ENCODE measurements at regions not wholly inside any gene's neighbourhood (a gene's known extent, or its start where the extent isn't known, plus 50 kb on each side); places are given as distances from the start of the nearest gene placed in this dataset.
"Not testable (repeated sequence)": the region's sequence is repeated elsewhere in the genome, so short reads cannot be mapped to it uniquely, and the experiment has no call there.

DNA sequence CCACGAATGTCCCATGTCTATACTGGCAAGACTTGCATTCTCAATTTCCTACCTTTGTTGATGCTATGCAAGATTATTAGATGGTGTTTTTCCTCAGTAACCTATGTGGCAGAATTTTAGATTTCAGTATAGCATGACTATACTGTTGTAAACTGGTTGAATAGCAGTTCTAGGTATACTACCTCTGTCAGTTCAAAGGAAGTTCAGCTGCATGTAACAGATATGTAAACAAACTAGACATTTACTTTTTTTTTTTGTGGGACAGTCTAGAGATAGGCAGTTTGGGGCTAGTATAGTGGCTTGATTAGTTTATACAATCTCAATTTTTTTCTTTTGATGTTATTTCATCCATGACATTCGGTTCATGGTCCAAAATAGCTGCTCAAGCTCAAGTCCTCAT lies 97.6 kb upstream of the GRIN3A start:
- no peak overlapping the region for H3K27ac ChIP-seq
- TF ChIP-seq, protein P1, sequence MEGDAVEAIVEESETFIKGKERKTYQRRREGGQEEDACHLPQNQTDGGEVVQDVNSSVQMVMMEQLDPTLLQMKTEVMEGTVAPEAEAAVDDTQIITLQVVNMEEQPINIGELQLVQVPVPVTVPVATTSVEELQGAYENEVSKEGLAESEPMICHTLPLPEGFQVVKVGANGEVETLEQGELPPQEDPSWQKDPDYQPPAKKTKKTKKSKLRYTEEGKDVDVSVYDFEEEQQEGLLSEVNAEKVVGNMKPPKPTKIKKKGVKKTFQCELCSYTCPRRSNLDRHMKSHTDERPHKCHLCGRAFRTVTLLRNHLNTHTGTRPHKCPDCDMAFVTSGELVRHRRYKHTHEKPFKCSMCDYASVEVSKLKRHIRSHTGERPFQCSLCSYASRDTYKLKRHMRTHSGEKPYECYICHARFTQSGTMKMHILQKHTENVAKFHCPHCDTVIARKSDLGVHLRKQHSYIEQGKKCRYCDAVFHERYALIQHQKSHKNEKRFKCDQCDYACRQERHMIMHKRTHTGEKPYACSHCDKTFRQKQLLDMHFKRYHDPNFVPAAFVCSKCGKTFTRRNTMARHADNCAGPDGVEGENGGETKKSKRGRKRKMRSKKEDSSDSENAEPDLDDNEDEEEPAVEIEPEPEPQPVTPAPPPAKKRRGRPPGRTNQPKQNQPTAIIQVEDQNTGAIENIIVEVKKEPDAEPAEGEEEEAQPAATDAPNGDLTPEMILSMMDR (IDR thresholded peaks at IDR 0.05), result no peak
- ATAC-seq (no peak), DNase-seq (no peak)
- intact Hi-C loops (cut with DNase I), result no loop called here
- no peaks in the 10 kb centered on the region for H3K27me3 ChIP-seq
- no peaks in the 10 kb centered on the region for H3K9me3 ChIP-seq
- H3K36me3 ChIP-seq, result no peaks in the 10 kb centered on the region
- no peaks in the 10 kb centered on the region for H3K4me1 ChIP-seq
- H3K4me3 ChIP-seq, result no peak overlapping the region

DNA sequence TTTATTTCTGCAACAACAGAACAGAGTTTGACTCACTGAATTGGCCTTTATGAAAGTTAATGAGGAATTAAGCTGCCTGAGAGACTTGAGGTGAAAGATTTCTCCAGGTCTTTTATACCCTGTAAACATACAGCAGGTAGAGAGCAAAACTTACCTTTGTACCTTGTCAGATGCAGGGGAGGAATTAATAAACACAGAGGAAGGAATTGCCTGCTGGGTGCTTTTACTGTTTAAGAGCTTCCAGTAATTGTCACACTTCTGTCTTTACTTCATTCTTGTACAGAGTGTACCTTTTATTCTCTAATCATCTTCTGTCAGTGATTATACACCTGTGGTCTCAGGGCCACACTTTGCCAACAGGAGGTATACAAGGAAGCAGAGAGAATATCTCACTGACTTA lies 94.0 kb upstream of the GRIN3A start:
- intact Hi-C loops (cut with DNase I), result no loop called here
- Histone ChIP-seq H3K9me3 (no peaks in the 10 kb centered on the region), H3K36me3 (no peaks in the 10 kb centered on the region), H3K27ac (no peak overlapping the region), H3K4me1 (no peaks in the 10 kb centered on the region), H3K27me3 (no peaks in the 10 kb centered on the region), H3K4me3 (no peak overlapping the region)
- DNase-seq (no peak), ATAC-seq (no peak)
- TF ChIP-seq, protein P1 (IDR thresholded peaks at IDR 0.05), result no peak

DNA sequence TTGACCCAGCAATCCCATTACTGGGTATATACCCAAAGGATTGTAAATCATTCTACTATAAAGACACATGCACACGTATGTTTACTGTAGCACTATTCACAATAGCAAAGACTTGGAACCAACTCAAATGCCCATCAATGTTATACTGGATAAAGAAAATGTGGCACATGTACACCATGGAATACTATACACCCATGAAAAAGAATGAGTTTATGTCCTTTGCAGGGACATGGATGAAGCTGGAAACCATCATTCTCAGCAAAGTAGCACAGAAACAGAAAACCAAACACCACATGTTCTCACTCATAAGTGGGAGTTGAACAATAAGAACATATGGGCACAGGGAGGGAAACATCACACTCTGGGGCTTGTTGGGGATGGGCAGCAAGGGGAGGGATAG lies 83.0 kb upstream of the GRIN3A start:
- not testable (repeated sequence) for H3K27ac ChIP-seq, DNase-seq

DNA sequence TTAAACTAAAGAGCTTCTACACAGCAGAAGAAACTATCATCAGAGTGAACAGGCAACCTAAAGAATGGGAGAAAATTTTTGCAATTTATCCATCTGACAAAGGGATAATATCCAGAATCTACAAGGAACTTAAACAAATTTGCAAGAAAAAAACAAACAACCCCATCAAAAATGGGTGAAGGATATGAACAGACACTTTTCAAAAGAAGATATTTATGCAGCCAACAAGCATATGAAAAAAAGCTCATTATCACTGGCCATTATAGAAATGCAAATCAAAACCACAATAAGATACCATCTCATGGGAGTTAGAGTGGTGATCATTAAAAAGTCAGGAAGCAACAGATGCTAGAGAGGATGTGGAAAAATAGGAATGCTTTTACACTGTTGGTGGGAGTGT lies 82.5 kb upstream of the GRIN3A start:
- intact Hi-C loops (cut with DNase I); H3K27me3 ChIP-seq; H3K4me1 ChIP-seq; H3K4me3 ChIP-seq; ATAC-seq; H3K9me3 ChIP-seq; H3K27ac ChIP-seq; H3K36me3 ChIP-seq; DNase-seq: not testable (repeated sequence)

More for the DNA sequence above, 83.0 kb upstream of the GRIN3A start:
- H3K36me3 ChIP-seq; H3K27me3 ChIP-seq; H3K9me3 ChIP-seq; intact Hi-C loops (cut with DNase I); H3K4me3 ChIP-seq; ATAC-seq; H3K4me1 ChIP-seq: not testable (repeated sequence)

DNA sequence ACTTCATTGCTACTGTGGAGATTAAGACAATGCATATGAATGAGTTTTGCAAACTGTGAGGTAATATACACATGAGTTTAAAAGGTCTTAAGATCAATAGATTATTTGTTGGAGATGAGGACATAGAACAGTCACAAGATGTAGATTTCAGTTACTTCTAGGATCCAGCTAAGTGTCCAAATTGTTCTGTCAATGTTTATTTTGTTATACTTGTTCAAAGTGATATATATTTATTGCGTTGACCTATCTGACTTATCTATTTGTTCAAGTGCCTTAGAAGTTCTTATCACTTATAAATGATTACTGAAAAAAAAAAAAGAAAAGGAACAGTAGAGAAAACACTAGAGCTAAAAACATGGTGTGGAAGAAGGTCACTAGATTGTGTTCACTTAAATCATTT lies 75.6 kb upstream of the GRIN3A start:
- Histone ChIP-seq H3K27ac (no peak overlapping the region), H3K36me3 (no peaks in the 10 kb centered on the region), H3K4me1 (no peaks in the 10 kb centered on the region), H3K4me3 (no peak overlapping the region), H3K27me3 (no peaks in the 10 kb centered on the region), H3K9me3 (no peaks in the 10 kb centered on the region)
- TF ChIP-seq, protein P1 (IDR thresholded peaks at IDR 0.05), result no peak
- ATAC-seq (no peak), DNase-seq (no peak)
- intact Hi-C loops (cut with DNase I), result no loop called here

DNA sequence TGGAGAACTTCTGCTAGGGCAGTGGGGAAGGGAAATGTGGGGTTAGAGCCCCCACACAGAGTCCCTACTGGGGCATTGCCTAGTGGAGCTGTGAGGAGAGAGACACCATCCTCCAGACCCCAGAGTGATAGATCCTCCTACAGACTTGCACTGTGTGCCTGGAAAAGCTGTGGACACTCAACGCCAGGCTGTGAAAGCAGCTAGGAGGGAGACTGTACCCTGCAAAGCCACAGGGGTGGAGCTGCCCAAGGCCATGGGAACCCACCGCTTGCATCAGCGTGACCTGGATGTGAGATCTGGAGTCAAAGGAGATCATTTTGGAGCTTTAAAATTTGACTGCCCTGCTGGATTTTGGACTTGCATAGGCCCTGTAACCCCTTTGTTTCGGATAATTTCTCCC lies 69.4 kb upstream of the GRIN3A start:
- H3K4me1 ChIP-seq; H3K4me3 ChIP-seq; H3K36me3 ChIP-seq; ATAC-seq; DNase-seq; intact Hi-C loops (cut with DNase I); H3K27ac ChIP-seq; H3K27me3 ChIP-seq; H3K9me3 ChIP-seq: not testable (repeated sequence)

DNA sequence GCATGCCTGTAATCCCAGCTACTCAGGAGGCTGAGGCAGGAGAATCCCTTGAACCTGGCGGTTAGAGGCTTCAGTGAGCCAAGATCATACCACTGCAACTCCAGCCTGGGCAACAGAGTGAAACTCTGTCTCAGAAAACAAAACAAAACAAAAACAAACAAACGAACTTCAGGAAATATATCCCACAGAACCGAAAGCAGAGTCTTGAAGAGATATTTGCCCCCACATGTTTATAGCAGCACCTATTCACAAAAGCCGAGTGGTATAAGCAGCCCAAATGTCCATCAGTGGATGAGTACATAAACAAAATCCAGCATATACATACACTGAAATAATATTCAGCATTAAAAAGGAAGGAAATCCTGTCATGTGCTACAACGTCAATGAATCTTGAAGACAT lies 57.6 kb upstream of the GRIN3A start:
- no peaks in the 10 kb centered on the region for H3K9me3 ChIP-seq
- no peak overlapping the region for H3K4me3 ChIP-seq
- no peaks in the 10 kb centered on the region for H3K4me1 ChIP-seq
- intact Hi-C loops (cut with DNase I), result no loop called here
- ATAC-seq (no peak), DNase-seq (no peak)
- TF ChIP-seq, protein P1 (IDR thresholded peaks at IDR 0.05), result no peak
- H3K27ac ChIP-seq, result no peak overlapping the region
- H3K36me3 ChIP-seq, result no peaks in the 10 kb centered on the region
- no peaks in the 10 kb centered on the region for H3K27me3 ChIP-seq

All from upper lobe of right lung (tissue), 1 donor.